Stomach (tissue), 4 donors: ENCODE measurements at regions not wholly inside any gene's neighbourhood (a gene's known extent, or its start where the extent isn't known, plus 50 kb on each side); places are given as distances from the start of the nearest gene placed in this dataset.

Experiments
- POLR2A ChIP-seq, 4 donors: fragments of 450-650 bp; IDR thresholded peaks; one replicate each; pipeline ENCODE4 v1.6.1; 2016; ENCODE audit warnings: antibody characterized with exemption in 4 of 4, control low read depth in 2 of 4, mild to moderate bottlenecking in 1 of 4, moderate library complexity in 1 of 4
- POLR2AphosphoS5 ChIP-seq, 3 donors: sonication (generic); formaldehyde crosslinking; IDR thresholded peaks; one replicate each; pipeline ENCODE4 v1.6.1; 2016; ENCODE audit warnings: antibody characterized with exemption in 3 of 3
- TF ChIP-seq, protein P1 (sequence below), 7 experiments: fragments of 450-650 bp in 4 of 7; fragments of 200-600 bp in 3 of 7; sonication (generic) in 3 of 7; IDR thresholded peaks; one replicate each; pipeline ENCODE4 v1.5.1; 2016 to 2019; ENCODE audit warnings: antibody characterized with exemption in 7 of 7, control low read depth in 2 of 7, mild to moderate bottlenecking in 1 of 7

DNA sequence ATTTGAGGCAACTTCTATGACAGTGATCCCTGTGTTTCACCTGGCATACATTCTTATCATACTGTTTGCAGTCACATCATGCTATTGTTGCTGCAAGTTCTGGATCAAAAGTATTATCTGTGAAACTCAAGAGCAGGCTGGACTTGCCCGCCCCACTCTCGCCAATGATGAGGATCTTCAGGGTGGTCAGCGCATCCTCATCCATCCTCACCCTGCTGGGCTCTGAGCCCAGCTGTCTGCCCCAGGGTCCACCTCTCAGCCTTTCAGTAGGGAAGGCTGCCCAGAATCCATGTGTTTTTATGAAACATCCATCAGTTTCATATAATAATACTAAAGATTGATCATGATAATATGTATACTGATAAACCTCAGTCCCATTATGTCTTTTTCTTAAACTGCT is 55.4 kb upstream of the KIF5B start:
- TF ChIP-seq, protein P1, sequence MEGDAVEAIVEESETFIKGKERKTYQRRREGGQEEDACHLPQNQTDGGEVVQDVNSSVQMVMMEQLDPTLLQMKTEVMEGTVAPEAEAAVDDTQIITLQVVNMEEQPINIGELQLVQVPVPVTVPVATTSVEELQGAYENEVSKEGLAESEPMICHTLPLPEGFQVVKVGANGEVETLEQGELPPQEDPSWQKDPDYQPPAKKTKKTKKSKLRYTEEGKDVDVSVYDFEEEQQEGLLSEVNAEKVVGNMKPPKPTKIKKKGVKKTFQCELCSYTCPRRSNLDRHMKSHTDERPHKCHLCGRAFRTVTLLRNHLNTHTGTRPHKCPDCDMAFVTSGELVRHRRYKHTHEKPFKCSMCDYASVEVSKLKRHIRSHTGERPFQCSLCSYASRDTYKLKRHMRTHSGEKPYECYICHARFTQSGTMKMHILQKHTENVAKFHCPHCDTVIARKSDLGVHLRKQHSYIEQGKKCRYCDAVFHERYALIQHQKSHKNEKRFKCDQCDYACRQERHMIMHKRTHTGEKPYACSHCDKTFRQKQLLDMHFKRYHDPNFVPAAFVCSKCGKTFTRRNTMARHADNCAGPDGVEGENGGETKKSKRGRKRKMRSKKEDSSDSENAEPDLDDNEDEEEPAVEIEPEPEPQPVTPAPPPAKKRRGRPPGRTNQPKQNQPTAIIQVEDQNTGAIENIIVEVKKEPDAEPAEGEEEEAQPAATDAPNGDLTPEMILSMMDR (IDR thresholded peaks at IDR 0.05) = no peak
- TF ChIP-seq POLR2AphosphoS5 (IDR thresholded peaks at IDR 0.05) (no peak), POLR2A (IDR thresholded peaks at IDR 0.05) (no peak)
